HK-2 (cell line): ENCODE measurements at regions not wholly inside any gene's neighbourhood (a gene's known extent, or its start where the extent isn't known, plus 50 kb on each side); places are given as distances from the start of the nearest gene placed in this dataset.

Experiments
- DNase-seq: peaks from one replicate; pipeline ENCODE4 v3.0.0-alpha.2; 2018; ENCODE audit not compliant: unreplicated experiment

DNA sequence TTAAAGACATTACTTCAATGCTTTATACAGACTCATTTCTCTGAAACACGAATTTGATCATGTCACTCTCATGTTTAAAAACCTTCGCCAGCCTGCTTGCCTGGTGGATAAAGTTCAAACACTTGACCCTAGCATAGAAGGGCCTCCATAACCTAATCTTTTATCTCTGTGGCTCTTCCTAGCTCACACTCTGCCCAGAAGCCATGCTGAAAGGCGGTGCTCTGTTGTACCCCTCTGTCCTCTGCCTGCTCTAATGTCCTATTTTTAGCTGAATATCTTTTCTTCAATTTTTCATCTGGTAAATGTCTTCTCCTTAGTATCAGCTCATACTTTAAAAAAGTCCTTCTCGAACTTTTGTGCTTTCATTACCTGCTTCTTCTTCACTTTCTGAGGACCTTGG lies 302.6 kb upstream of the BOD1L1 start:
- DNase-seq: no peak

GRCh38 chr4:13933191-13933590 lies 305.7 kb upstream of the BOD1L1 start:
- DNase-seq: no peak

DNA sequence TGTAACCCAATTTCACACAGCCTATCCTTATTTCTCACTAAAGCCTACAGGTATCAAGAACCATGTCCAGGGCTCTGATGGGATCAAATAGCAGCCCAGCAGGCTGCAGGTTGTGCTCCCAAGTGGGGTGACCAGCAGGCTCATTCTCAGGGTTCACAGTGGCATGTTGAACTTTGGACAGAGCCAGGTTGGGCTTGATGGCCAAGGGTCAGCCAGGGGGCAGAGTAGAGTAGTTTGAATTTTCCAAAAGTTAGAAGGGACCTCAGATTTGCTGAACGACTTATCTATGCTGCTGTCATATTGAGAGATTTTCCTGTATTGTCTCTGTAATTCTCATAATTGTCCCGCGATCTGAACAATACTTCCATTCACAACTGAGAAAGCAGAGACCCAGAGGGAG lies 310.8 kb upstream of the BOD1L1 start:
- DNase-seq: no peak

GRCh38 chr4:13940921-13941320 lies 313.4 kb upstream of the BOD1L1 start:
- DNase-seq: no peak

DNA sequence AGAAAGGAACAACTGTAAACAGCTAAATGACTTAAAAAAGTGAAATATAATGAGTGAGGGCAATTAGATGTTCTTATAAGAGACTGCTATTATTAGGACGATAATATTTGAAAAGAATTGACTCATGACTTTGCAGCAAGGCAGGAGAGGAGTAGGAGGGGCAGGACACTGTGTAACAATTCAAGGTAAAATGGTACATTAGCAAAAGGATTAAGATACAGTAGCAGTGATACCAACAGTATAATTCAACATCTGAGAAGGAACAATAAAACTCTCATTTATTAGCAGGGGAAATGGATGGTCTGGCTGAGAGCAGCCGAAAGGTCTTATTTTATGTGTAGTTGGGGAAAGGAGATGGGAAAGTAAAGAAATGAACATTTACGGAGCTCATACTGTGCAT lies 315.5 kb upstream of the BOD1L1 start:
- no peak for DNase-seq

DNA sequence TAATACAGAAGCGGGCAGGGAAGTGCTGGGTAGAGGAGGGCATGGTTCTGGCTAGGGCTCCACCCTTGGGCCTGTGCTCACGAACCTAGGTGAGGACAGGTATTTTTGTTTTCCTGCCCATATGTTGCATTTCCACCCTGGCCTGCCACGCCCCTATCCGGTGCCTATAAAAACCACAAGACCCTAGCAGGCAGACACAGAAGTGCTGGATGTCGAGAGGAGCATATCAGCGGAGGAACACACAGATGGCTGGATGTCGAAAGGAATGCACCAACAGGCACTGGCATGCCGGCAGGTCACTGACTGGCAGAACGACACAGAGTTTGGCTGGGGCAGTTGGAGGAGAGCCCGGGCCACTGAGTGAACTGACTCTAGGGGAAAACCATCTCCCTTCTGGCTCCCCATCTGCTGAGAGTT lies 316.6 kb upstream of the BOD1L1 start:
- no peak for DNase-seq

- DNase-seq: no peak
These were observed 320.4 kb upstream of the BOD1L1 start for GRCh38 chr4:13947921-13948320.

DNA sequence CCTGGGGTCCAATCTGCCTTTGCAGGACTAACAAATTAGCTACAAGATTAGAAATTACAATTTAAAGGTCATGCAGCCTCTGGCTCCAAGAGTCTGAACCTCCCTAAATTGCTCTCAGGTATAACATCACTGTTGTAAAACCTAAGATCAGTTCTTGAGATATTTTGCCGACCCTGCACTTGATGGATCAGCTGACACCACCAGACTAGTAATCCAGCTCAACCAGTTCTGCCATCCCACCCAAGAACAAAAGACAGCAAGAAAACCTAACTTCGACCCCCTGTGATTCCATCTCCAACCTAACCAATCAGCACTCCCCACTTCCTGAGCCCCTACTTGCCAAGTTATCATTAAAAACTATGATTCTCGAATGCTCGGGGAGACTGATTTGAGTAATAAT lies 323.0 kb upstream of the BOD1L1 start:
- DNase-seq: no peak

DNA sequence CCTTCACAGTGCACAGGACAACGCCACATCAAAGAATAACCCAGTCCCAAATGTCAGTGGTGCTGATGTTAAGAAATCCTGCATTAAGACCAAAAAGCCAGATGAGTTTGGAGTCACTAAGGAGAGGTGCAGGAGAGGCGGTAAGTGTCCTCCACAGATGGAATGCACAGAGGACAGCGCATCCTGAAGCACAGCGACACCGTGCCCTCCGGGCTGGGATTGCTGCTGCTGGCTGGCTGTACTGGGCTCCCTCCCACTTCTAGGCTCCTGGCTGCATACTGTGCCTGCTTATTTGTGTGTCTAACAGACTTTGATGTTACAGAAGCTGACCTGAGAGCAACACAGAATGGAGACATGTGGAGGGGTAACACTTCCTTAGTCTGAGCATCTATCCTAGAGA lies 325.6 kb upstream of the BOD1L1 start:
- no peak for DNase-seq

- no peak for DNase-seq
These were observed 328.0 kb upstream of the BOD1L1 start for GRCh38 chr4:13955551-13955950.

GRCh38 chr4:13956947-13957346 lies 329.4 kb upstream of the BOD1L1 start:
- no peak for DNase-seq

- DNase-seq: no peak
These were observed 330.3 kb upstream of the BOD1L1 start for GRCh38 chr4:13957871-13958270.

DNA sequence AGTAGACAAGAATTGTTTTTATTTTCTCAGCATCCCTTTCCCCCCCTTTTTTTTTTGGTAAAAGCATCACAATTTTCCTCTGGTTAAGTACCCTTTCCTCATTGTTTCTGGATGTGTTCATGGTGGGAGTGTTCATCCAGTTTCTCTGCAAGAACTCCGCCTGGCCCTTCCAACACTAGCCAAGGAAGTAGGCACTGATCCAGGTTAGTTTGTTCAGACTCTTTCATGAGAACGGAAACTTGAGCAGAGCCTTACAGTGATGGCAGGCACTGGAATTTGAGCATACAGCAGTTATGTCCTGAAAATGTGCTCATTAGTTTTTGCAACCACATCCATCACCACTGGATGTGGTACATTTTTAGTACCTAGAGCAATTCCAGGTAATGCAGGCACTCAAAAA lies 336.1 kb upstream of the BOD1L1 start:
- no peak for DNase-seq

- peak; percentile 48 for DNase-seq
These were observed 339.0 kb upstream of the BOD1L1 start for GRCh38 chr4:13966231-13967195.

- no peak for DNase-seq
These were observed 341.2 kb upstream of the BOD1L1 start for GRCh38 chr4:13968723-13969122.

- no peak for DNase-seq
These were observed 342.8 kb upstream of the BOD1L1 start for GRCh38 chr4:13970349-13970748.

DNA sequence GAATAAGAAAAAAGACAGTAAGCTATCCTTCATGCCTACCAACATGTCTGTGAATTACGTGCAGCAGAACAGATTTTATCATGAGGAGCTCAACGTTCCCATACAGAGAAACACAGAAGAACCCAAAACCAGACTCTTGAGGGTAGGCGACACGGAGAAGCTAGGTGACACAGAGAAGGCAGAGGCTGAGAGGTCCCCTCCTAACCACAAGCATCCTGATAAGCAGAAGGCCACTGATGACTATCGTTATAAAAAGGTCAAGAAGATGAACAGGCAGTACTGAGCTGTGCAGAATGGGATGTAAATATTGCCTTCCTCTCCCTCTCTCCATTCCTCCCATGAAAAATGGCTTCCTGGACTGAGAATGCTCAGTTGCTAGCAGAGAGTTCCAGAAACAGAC lies 350.2 kb upstream of the BOD1L1 start:
- no peak for DNase-seq

DNA sequence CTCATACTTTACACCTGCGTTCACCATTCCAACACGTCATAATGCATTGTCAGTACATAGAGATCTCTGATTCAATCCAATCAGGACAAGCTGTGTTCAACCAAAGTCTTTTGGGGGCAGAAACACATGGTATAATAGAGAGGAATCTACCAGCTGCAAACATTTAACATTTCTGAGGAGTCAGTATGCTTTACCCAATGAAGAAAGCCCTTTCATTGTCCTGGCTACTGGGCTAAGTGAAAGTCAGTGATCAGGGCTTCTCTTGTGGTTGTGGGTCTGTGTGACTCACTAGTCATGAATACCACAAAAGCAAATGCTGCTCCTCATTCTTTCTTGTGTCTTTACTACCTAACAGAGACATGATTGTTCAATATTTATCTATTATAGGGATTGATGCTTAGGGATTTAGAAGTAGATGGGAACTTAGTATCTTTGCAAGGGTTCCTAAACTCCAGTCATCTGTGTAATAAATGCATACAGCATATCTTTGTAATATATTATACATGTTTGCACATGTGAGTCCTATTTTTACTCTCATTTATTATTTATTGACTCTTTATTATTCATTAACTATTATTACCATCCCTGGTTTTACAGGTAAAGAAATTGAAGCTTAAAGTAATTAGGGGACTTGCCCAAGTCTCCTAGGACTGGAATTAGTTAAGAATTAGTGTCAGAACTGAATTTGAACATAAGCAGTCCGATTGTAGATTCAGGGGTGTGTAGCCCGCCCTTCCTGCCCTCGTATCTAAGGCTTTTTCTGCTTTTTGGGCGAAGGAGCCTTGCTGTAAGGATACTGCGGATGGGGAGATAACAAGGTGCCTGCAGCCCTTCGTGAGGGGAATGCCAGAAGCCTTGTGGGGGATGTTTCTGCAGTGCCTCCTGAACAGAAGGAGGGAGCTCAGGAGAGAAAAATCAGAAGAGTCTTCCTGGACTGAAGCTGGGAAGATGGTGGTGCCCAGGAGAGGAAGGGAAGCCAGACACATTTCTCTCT lies 353.1 kb upstream of the BOD1L1 start:
- peak; percentile 26 for DNase-seq

DNA sequence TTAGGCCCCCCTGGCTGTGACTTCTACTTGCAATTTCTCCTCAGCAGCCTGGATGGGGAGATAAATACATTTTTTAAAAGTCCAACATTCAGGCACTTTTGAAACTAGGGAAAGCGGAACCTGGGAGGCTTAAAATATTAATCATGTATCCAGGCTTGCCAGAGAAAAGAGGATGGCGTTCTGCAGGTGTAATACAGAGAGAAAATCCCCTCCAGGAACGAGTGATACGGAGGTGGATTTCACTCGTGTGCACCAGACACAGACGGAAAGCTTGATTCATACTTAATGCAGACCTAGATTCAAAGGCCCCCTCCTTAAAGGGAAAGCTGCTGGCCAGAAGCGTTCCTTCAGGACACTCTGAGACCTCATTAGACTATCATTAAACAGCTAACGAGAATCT lies 354.0 kb upstream of the BOD1L1 start:
- no peak for DNase-seq

- DNase-seq: no peak
These were observed 354.5 kb upstream of the BOD1L1 start for GRCh38 chr4:13982010-13982409.

GRCh38 chr4:13983189-13983790 lies 355.8 kb upstream of the BOD1L1 start:
- DNase-seq: no peak
